HG02798 (cell line): ENCODE measurements at regions not wholly inside any gene's neighbourhood (a gene's known extent, or its start where the extent isn't known, plus 50 kb on each side); places are given as distances from the start of the nearest gene placed in this dataset.
"Not testable (repeated sequence)": the region's sequence is repeated elsewhere in the genome, so short reads cannot be mapped to it uniquely, and the experiment has no call there.

ENCODE experiments used
- ATAC-seq: cut with Tn5 transposase; IDR thresholded peaks from one replicate; pipeline ENCODE4 v1.9.1; 2021; ENCODE audit warnings: mild to moderate bottlenecking; ENCODE audit not compliant: unreplicated experiment, poor library complexity

- no peak for ATAC-seq
These were observed 129.4 kb upstream of the CLEC14A start for GRCh38 chr14:38385343-38385742.

- no peak for ATAC-seq
These were observed 128.8 kb upstream of the CLEC14A start for GRCh38 chr14:38384741-38385140.

GRCh38 chr14:38367922-38368321, 112.0 kb upstream of the CLEC14A start:
- ATAC-seq, result no peak

GRCh38 chr14:38366374-38366773, 110.5 kb upstream of the CLEC14A start:
- no peak for ATAC-seq

GRCh38 chr14:38363217-38363616, 107.3 kb upstream of the CLEC14A start:
- no peak for ATAC-seq

GRCh38 chr14:38357557-38357956, 101.7 kb upstream of the CLEC14A start:
- ATAC-seq, result no peak

- ATAC-seq, result not testable (repeated sequence)
These were observed 99.6 kb upstream of the CLEC14A start for GRCh38 chr14:38355473-38355872.

GRCh38 chr14:38350102-38350501, 94.2 kb upstream of the CLEC14A start:
- no peak for ATAC-seq

GRCh38 chr14:38342803-38343202, 86.9 kb upstream of the CLEC14A start:
- no peak for ATAC-seq

GRCh38 chr14:38339696-38340095, 83.8 kb upstream of the CLEC14A start:
- no peak for ATAC-seq

GRCh38 chr14:38336298-38336697, 80.4 kb upstream of the CLEC14A start:
- no peak for ATAC-seq

- ATAC-seq, result no peak
These were observed 74.4 kb upstream of the CLEC14A start for GRCh38 chr14:38330275-38330674.

- no peak for ATAC-seq
These were observed 73.4 kb upstream of the CLEC14A start for GRCh38 chr14:38329246-38329645.

- ATAC-seq, result no peak
These were observed 61.0 kb upstream of the CLEC14A start for GRCh38 chr14:38316922-38317321.

GRCh38 chr14:38311655-38312054, 55.8 kb upstream of the CLEC14A start:
- no peak for ATAC-seq

- no peak for ATAC-seq
These were observed 54.6 kb upstream of the CLEC14A start for GRCh38 chr14:38310420-38310995.

GRCh38 chr14:38309522-38310277, 53.8 kb upstream of the CLEC14A start:
- no peak for ATAC-seq
